GM12878 (cell line): ENCODE measurements at regions not wholly inside any gene's neighbourhood (a gene's known extent, or its start where the extent isn't known, plus 50 kb on each side); places are given as distances from the start of the nearest gene placed in this dataset.

Source experiments
- ATAC-seq: fragments of 200-7000 bp; cut with Tn5 transposase; 3 replicates; pipeline ENCODE4 v1.9.1; 2020; ENCODE audit warnings: mild to moderate bottlenecking, moderate library complexity
- BruUV-seq: library from RNA; stranded (reverse); fragments of 400-500 nt; replicated peaks from 2 replicates; lab custom pipeline; 2021; lab: Mats Ljungman, UMichigan
- CTCF ChIA-PET: fragments of 300-600 bp; sonication (Branson Sonifier 250); formaldehyde crosslinking; extraction: SDS; loops from one replicate; lab custom pipeline; 2021; ENCODE audit warnings: inconsistent platforms; lab: Yijun Ruan, JAX
- POLR2A ChIA-PET: fragments of 350-600 bp; formaldehyde crosslinking; extraction: SDS; loops from one replicate; lab custom pipeline; 2021; ENCODE audit warnings: inconsistent platforms; lab: Charles Lee
- RAD21 ChIA-PET: fragments of 300-600 bp; sonication (Branson Sonifier 250); formaldehyde crosslinking; loops from one replicate; lab custom pipeline; 2023; ENCODE audit warnings: antibody characterized with exemption; ENCODE audit not compliant: unreplicated experiment; lab: Charles Lee
- SMC1A ChIA-PET: fragments of 300-600 bp; sonication (Branson Sonifier 250); formaldehyde crosslinking; loops from one replicate; lab custom pipeline; 2023; ENCODE audit not compliant: unreplicated experiment, uncharacterized antibody; lab: Charles Lee
- DNase-seq: peaks from one replicate; pipeline ENCODE4 v3.0.0-alpha.2; 2011; ENCODE audit warnings: low read depth, low spot score
- FAIRE-seq: peaks from 3 replicates; lab custom pipeline; 2011; peaks lifted over from hg19 to GRCh38; lab: Jason Lieb, UNC
- H2AFZ ChIP-seq: 2 replicates; pipeline ENCODE4 v1.6.0; 2011; ENCODE audit warnings: low read depth, low read length, control low read depth; ENCODE audit not compliant: control insufficient read depth
- H3K27ac ChIP-seq: 2 replicates; pipeline ENCODE4 v1.5.1; 2011; ENCODE audit warnings: control low read depth; ENCODE audit not compliant: control insufficient read depth, insufficient read depth
- H3K27me3 ChIP-seq, 2 experiments: replicated peaks in 1 of 2; 2 replicates each; pipeline versions ENCODE4 v1.6.0 to v1.6.1; 2011; ENCODE audit warnings: low read length in 1 of 2; ENCODE audit not compliant: control insufficient read depth in 2 of 2, insufficient read depth in 2 of 2
- H3K36me3 ChIP-seq, 2 experiments: 2 replicates each; pipeline ENCODE4 v1.5.1; 2011; ENCODE audit warnings: low read length in 1 of 2; ENCODE audit not compliant: control insufficient read depth in 2 of 2, insufficient read depth in 2 of 2
- H3K4me1 ChIP-seq: 2 replicates; pipeline ENCODE4 v1.6.1; 2011; ENCODE audit warnings: mild to moderate bottlenecking, low read length, moderate library complexity, mixed read lengths; ENCODE audit not compliant: control insufficient read depth, insufficient read depth
- H3K4me2 ChIP-seq: 2 replicates; pipeline ENCODE4 v1.6.0; 2011; ENCODE audit warnings: control low read depth; ENCODE audit not compliant: control insufficient read depth, insufficient read depth
- H3K4me3 ChIP-seq: fragments of 200-600 bp; sonication (generic); 2 replicates; pipeline ENCODE4 v1.5.1; 2016
- H3K79me2 ChIP-seq: 2 replicates; pipeline ENCODE4 v1.6.0; 2011; ENCODE audit warnings: low read length; ENCODE audit not compliant: control insufficient read depth, insufficient read depth
- H3K9ac ChIP-seq: 2 replicates; pipeline ENCODE4 v1.8.0; 2011; ENCODE audit warnings: low read length, control low read depth, mixed read lengths; ENCODE audit not compliant: control insufficient read depth, insufficient read depth
- H3K9me3 ChIP-seq: replicated peaks from 3 replicates; pipeline ENCODE4 v1.5.1; 2011; ENCODE audit warnings: mild to moderate bottlenecking, low read length; ENCODE audit not compliant: control insufficient read depth, insufficient read depth
- H4K20me1 ChIP-seq: 2 replicates; pipeline ENCODE4 v1.6.0; 2011; ENCODE audit not compliant: control insufficient read depth, insufficient read depth
- CHD4 ChIP-seq: fragments of 200-600 bp; sonication (generic); IDR thresholded peaks from 2 replicates; pipeline ENCODE4 v1.6.1; 2016; ENCODE audit warnings: mild to moderate bottlenecking
- HDAC2 ChIP-seq: fragments of 200-600 bp; sonication (generic); IDR thresholded peaks from 2 replicates; pipeline ENCODE4 v1.6.1; 2017
- JUNB ChIP-seq: IDR thresholded peaks from 2 replicates; pipeline ENCODE4 v1.6.1; 2016; ENCODE audit warnings: antibody characterized with exemption, mild to moderate bottlenecking
- NR2C1 ChIP-seq: fragments of 450-650 bp; IDR thresholded peaks from 2 replicates; pipeline ENCODE4 v1.6.1; 2017; ENCODE audit warnings: antibody characterized with exemption, mild to moderate bottlenecking, moderate library complexity
- SPI1 ChIP-seq: IDR thresholded peaks from 2 replicates; pipeline ENCODE4 v1.6.1; 2011; ENCODE audit warnings: low read depth, mild to moderate bottlenecking, low read length, moderate library complexity, borderline replicate concordance; ENCODE audit not compliant: insufficient read depth
- SUZ12 ChIP-seq: fragments of 200-600 bp; sonication (generic); IDR thresholded peaks from one replicate; pipeline ENCODE4 v1.6.1; 2018; ENCODE audit warnings: antibody characterized with exemption, mild to moderate bottlenecking; ENCODE audit not compliant: unreplicated experiment
- ZBED1 ChIP-seq: IDR thresholded peaks from 2 replicates; pipeline ENCODE4 v1.6.1; 2016; ENCODE audit warnings: borderline replicate concordance
- ZZZ3 ChIP-seq: IDR thresholded peaks from 2 replicates; pipeline ENCODE4 v1.6.1; 2011; ENCODE audit warnings: low read depth; ENCODE audit not compliant: control insufficient read depth, insufficient read length
- WGBS: methylation state at CpG from one replicate; pipeline ENCODE4 v1.1.6; 2016; ENCODE audit warnings: low lambda C conversion rate; ENCODE audit not compliant: insufficient replicate concordance, insufficient coverage; ENCODE audit errors: missing lambda C conversion rate; 5-methylcytosine and 5-hydroxymethylcytosine counted together
- in situ Hi-C: fragments of 300-500 bp; cut with MboI; formaldehyde crosslinking; loops from 9 replicates; pipeline ENCODE4 v1.14.3; 2018; ENCODE audit warnings: mixed read lengths
- intact Hi-C: fragments of 100-400 bp; cut with micrococcal nuclease; formaldehyde crosslinking; loops from one replicate; pipeline ENCODE4 v1.14.2; 2022; ENCODE audit not compliant: unreplicated experiment
- TF ChIP-seq, protein P1 (sequence below): fragments of 450-650 bp; formaldehyde crosslinking; IDR thresholded peaks from 2 replicates; pipeline ENCODE4 v1.4.0; 2020; ENCODE audit warnings: mild to moderate bottlenecking, moderate library complexity

GRCh38 chr2:128564131-128564530 lies 245.5 kb upstream of the HS6ST1 start:
- Histone ChIP-seq H3K9ac (no peak overlapping the region), H3K4me1 (no peaks in the 10 kb centered on the region), H3K27me3 (no peaks in the 10 kb centered on the region; a peak in 3 of 4 replicates), H3K36me3 (no peaks in the 10 kb centered on the region), H3K4me2 (no peak overlapping the region), H3K79me2 (no peaks in the 10 kb centered on the region), H3K27ac (no peak overlapping the region), H2AFZ (no peak overlapping the region), H3K4me3 (no peak overlapping the region), H3K9me3 (no peaks in the 10 kb centered on the region), H4K20me1 (no peaks in the 10 kb centered on the region)
- ChIA-PET RAD21 (no interaction called here), CTCF (no interaction called here), SMC1A (no interaction called here), POLR2A (no interaction called here)
- in situ Hi-C loops: no loop called here
- no peak for FAIRE-seq
- no TSS peak for BruUV-seq
- WGBS: 64% methylated on average over 4 of the region's 4 CpGs
- TF ChIP-seq CHD4: no peak
- TF ChIP-seq SUZ12: no peak
- no peak for TF ChIP-seq ZZZ3
- TF ChIP-seq, protein P1, sequence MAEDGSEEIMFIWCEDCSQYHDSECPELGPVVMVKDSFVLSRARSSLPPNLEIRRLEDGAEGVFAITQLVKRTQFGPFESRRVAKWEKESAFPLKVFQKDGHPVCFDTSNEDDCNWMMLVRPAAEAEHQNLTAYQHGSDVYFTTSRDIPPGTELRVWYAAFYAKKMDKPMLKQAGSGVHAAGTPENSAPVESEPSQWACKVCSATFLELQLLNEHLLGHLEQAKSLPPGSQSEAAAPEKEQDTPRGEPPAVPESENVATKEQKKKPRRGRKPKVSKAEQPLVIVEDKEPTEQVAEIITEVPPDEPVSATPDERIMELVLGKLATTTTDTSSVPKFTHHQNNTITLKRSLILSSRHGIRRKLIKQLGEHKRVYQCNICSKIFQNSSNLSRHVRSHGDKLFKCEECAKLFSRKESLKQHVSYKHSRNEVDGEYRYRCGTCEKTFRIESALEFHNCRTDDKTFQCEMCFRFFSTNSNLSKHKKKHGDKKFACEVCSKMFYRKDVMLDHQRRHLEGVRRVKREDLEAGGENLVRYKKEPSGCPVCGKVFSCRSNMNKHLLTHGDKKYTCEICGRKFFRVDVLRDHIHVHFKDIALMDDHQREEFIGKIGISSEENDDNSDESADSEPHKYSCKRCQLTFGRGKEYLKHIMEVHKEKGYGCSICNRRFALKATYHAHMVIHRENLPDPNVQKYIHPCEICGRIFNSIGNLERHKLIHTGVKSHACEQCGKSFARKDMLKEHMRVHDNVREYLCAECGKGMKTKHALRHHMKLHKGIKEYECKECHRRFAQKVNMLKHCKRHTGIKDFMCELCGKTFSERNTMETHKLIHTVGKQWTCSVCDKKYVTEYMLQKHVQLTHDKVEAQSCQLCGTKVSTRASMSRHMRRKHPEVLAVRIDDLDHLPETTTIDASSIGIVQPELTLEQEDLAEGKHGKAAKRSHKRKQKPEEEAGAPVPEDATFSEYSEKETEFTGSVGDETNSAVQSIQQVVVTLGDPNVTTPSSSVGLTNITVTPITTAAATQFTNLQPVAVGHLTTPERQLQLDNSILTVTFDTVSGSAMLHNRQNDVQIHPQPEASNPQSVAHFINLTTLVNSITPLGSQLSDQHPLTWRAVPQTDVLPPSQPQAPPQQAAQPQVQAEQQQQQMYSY: no peak
- no peak for TF ChIP-seq NR2C1
- no peak for TF ChIP-seq JUNB
- TF ChIP-seq HDAC2: no peak
- no peak for TF ChIP-seq ZBED1
- TF ChIP-seq SPI1: no peak
- no peak for DNase-seq
- no peak for ATAC-seq
- intact Hi-C loops: no loop called here
